ENCODE measurements at regions not wholly inside any gene's neighbourhood (a gene's known extent, or its start where the extent isn't known, plus 50 kb on each side); places are given as distances from the start of the nearest gene placed in this dataset.

GRCh38 chr6:81612136-81612535, 140.3 kb downstream of the TENT5A start:
- TF ChIP-seq CTCF (IDR thresholded peaks at IDR 0.05; ENCODE audit: low read length) (no peak), EZH2 (IDR thresholded peaks at IDR 0.05; ENCODE audit: borderline replicate concordance, low read length) (no peak)
- Histone ChIP-seq H3K36me3 (ENCODE audit: insufficient read depth, low read length) (no peaks in the 10 kb centered on the region), H2AFZ (ENCODE audit: low read length) (no peak overlapping the region), H4K20me1 (ENCODE audit: insufficient read depth, low read length) (no peaks in the 10 kb centered on the region), H3K9me2 (ENCODE audit: low read depth, low read length) (no peaks in the 10 kb centered on the region), H3K4me3 (ENCODE audit: low read depth, low read length, poor library complexity, severe bottlenecking) (no peak overlapping the region), H3K27ac (ENCODE audit: low read depth, low read length, poor library complexity, severe bottlenecking) (no peak overlapping the region), H3K4me2 (ENCODE audit: low read length) (no peak overlapping the region), H3K9me3 (ENCODE audit: low read length) (no peaks in the 10 kb centered on the region), H3K9ac (ENCODE audit: low read length) (no peak overlapping the region), H3K79me2 (ENCODE audit: insufficient read depth, low read length) (no peaks in the 10 kb centered on the region), H3K4me1 (ENCODE audit: insufficient read depth, low read length, severe bottlenecking) (no peaks in the 10 kb centered on the region), H3K27me3 (ENCODE audit: insufficient read depth, low read length) (no peaks in the 10 kb centered on the region), H3F3A (ENCODE audit: insufficient read depth, low read length) (no peaks in the 10 kb centered on the region)

GRCh38 chr6:81609736-81610135, 142.7 kb downstream of the TENT5A start:
- H2AFZ ChIP-seq (ENCODE audit: low read length), result no peak overlapping the region
- no peaks in the 10 kb centered on the region for H3K4me1 ChIP-seq (ENCODE audit: insufficient read depth, low read length, severe bottlenecking)
- no peaks in the 10 kb centered on the region for H3K9me3 ChIP-seq (ENCODE audit: low read length)
- H3K9me2 ChIP-seq (ENCODE audit: low read depth, low read length), result no peaks in the 10 kb centered on the region
- H3K4me2 ChIP-seq (ENCODE audit: low read length), result no peak overlapping the region
- no peaks in the 10 kb centered on the region for H3K27me3 ChIP-seq (ENCODE audit: insufficient read depth, low read length)
- H3K36me3 ChIP-seq (ENCODE audit: insufficient read depth, low read length), result no peaks in the 10 kb centered on the region
- no peak overlapping the region for H3K27ac ChIP-seq (ENCODE audit: low read depth, low read length, poor library complexity, severe bottlenecking)
- TF ChIP-seq EZH2 (IDR thresholded peaks at IDR 0.05; ENCODE audit: borderline replicate concordance, low read length), result no peak
- TF ChIP-seq CTCF (IDR thresholded peaks at IDR 0.05; ENCODE audit: low read length), result no peak
- H4K20me1 ChIP-seq (ENCODE audit: insufficient read depth, low read length), result no peaks in the 10 kb centered on the region
- H3K9ac ChIP-seq (ENCODE audit: low read length), result no peak overlapping the region
- no peak overlapping the region for H3K4me3 ChIP-seq (ENCODE audit: low read depth, low read length, poor library complexity, severe bottlenecking)
- no peaks in the 10 kb centered on the region for H3F3A ChIP-seq (ENCODE audit: insufficient read depth, low read length)
- H3K79me2 ChIP-seq (ENCODE audit: insufficient read depth, low read length), result no peaks in the 10 kb centered on the region

DNA sequence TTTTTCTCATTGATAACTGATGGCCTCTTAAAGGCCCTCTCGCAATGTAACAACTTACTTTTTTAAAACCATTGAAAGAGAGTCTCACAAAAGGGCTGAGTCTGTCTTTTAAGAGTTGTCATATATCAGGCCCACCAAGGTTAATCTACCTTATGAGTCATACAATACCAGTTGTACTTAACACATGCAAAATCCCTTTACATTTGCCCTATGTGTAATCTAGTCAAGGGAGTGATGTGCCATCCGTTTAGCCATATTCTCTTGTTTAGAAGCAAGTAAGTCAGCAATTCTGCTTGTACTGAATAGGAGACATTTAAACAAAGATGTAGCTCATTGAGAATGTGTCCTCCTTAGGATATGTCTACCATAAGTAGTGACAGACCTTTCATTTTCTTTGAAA, 143.7 kb downstream of the TENT5A start:
- Histone ChIP-seq H3K9me3 (ENCODE audit: low read length) (no peaks in the 10 kb centered on the region), H3K36me3 (ENCODE audit: insufficient read depth, low read length) (no peaks in the 10 kb centered on the region), H2AFZ (ENCODE audit: low read length) (no peak overlapping the region), H4K20me1 (ENCODE audit: insufficient read depth, low read length) (no peaks in the 10 kb centered on the region), H3K4me2 (ENCODE audit: low read length) (no peak overlapping the region), H3K27me3 (ENCODE audit: insufficient read depth, low read length) (no peaks in the 10 kb centered on the region), H3K4me1 (ENCODE audit: insufficient read depth, low read length, severe bottlenecking) (no peaks in the 10 kb centered on the region), H3K4me3 (ENCODE audit: low read depth, low read length, poor library complexity, severe bottlenecking) (no peak overlapping the region), H3K27ac (ENCODE audit: low read depth, low read length, poor library complexity, severe bottlenecking) (no peak overlapping the region), H3K9me2 (ENCODE audit: low read depth, low read length) (no peaks in the 10 kb centered on the region), H3K9ac (ENCODE audit: low read length) (no peak overlapping the region), H3K79me2 (ENCODE audit: insufficient read depth, low read length) (no peaks in the 10 kb centered on the region), H3F3A (ENCODE audit: insufficient read depth, low read length) (no peaks in the 10 kb centered on the region)
- TF ChIP-seq EZH2 (IDR thresholded peaks at IDR 0.05; ENCODE audit: borderline replicate concordance, low read length) (no peak), CTCF (IDR thresholded peaks at IDR 0.05; ENCODE audit: low read length) (no peak)

Data from OCI-LY1 (cell line).